ENCODE measurements at regions not wholly inside any gene's neighbourhood (a gene's known extent, or its start where the extent isn't known, plus 50 kb on each side); places are given as distances from the start of the nearest gene placed in this dataset.

- H3K4me1 ChIP-seq (ENCODE audit: control insufficient read depth in 5 of 5, insufficient read depth in 5 of 5, low read length in 5 of 5): no peaks in the 10 kb centered on the region
- H3K27ac ChIP-seq (ENCODE audit: low read depth in 1 of 2, low read length in 1 of 2): no peak overlapping the region
- peaks cover 0 to 4% (median 0%) of the 10 kb centered on the region in 4 donors for H3K9me3 ChIP-seq (ENCODE audit: control insufficient read depth in 4 of 4, insufficient read depth in 3 of 4, low read length in 3 of 4)
- no peak overlapping the region for H3K9ac ChIP-seq (ENCODE audit: insufficient read depth in 1 of 2, low read length in 2 of 2)
- 3% methylated on average over 3 of the region's 3 CpGs for WGBS, 2 donors
- H3K4me3 ChIP-seq: no peak overlapping the region
- DNase-seq: peak; percentile 62 to 72 (median 67)
- peaks cover 0 to 4% (median 1%) of the 10 kb centered on the region in 3 donors for H3K27me3 ChIP-seq (ENCODE audit: control insufficient read depth in 3 of 3, insufficient read depth in 3 of 3, low read length in 2 of 3)
- no peaks in the 10 kb centered on the region for H3K36me3 ChIP-seq (ENCODE audit: control insufficient read depth in 4 of 4, insufficient read depth in 4 of 4, low read length in 4 of 4)
- peak; percentile 88 for ATAC-seq (ENCODE audit: insufficient read depth, low FRiP score)
- TF ChIP-seq CTCF (IDR thresholded peaks at IDR 0.05; ENCODE audit: control extremely low read depth, extremely low read depth): peak; percentile 62
Observed at GRCh38 chr2:174697255-174697654, 67.0 kb downstream of the CHRNA1 start.

- ATAC-seq (ENCODE audit: insufficient read depth, low FRiP score) (no peak), DNase-seq (no peak)
- Histone ChIP-seq H3K4me3 (no peak overlapping the region), H3K27ac (ENCODE audit: low read depth in 1 of 2, low read length in 1 of 2) (no peak overlapping the region), H3K9ac (ENCODE audit: insufficient read depth in 1 of 2, low read length in 2 of 2) (no peak overlapping the region), H3K27me3 (ENCODE audit: control insufficient read depth in 3 of 3, insufficient read depth in 3 of 3, low read length in 2 of 3) (peaks cover 0 to 4% (median 2%) of the 10 kb centered on the region in 3 donors), H3K36me3 (ENCODE audit: control insufficient read depth in 4 of 4, insufficient read depth in 4 of 4, low read length in 4 of 4) (no peaks in the 10 kb centered on the region), H3K4me1 (ENCODE audit: control insufficient read depth in 5 of 5, insufficient read depth in 5 of 5, low read length in 5 of 5) (no peaks in the 10 kb centered on the region), H3K9me3 (ENCODE audit: control insufficient read depth in 4 of 4, insufficient read depth in 3 of 4, low read length in 3 of 4) (peaks cover 0 to 4% (median 0%) of the 10 kb centered on the region in 4 donors)
- 64 to 75% methylated on average over 2 of the region's 2 CpGs for WGBS, 2 donors
- no peak for TF ChIP-seq CTCF (IDR thresholded peaks at IDR 0.05; ENCODE audit: control extremely low read depth, extremely low read depth)
Observed at GRCh38 chr2:174694920-174695319, 69.4 kb downstream of the CHRNA1 start.

GRCh38 chr2:174694196-174694878 is 69.9 kb downstream of the CHRNA1 start:
- DNase-seq (no peak), ATAC-seq (ENCODE audit: insufficient read depth, low FRiP score) (no peak)
- Histone ChIP-seq H3K27ac (ENCODE audit: low read depth in 1 of 2, low read length in 1 of 2) (no peak overlapping the region), H3K36me3 (ENCODE audit: control insufficient read depth in 4 of 4, insufficient read depth in 4 of 4, low read length in 4 of 4) (no peaks in the 10 kb centered on the region), H3K4me1 (ENCODE audit: control insufficient read depth in 5 of 5, insufficient read depth in 5 of 5, low read length in 5 of 5) (no peaks in the 10 kb centered on the region), H3K4me3 (no peak overlapping the region), H3K9ac (ENCODE audit: insufficient read depth in 1 of 2, low read length in 2 of 2) (no peak overlapping the region), H3K27me3 (ENCODE audit: control insufficient read depth in 3 of 3, insufficient read depth in 3 of 3, low read length in 2 of 3) (peaks cover 0 to 4% (median 2%) of the 10 kb centered on the region in 3 donors), H3K9me3 (ENCODE audit: control insufficient read depth in 4 of 4, insufficient read depth in 3 of 4, low read length in 3 of 4) (peaks cover 0 to 7% (median 0%) of the 10 kb centered on the region in 4 donors)
- TF ChIP-seq CTCF (IDR thresholded peaks at IDR 0.05; ENCODE audit: control extremely low read depth, extremely low read depth): no peak
- 86 to 88% methylated on average over 5 of the region's 5 CpGs for WGBS, 2 donors
